GM18867 (cell line): ENCODE measurements at regions not wholly inside any gene's neighbourhood (a gene's known extent, or its start where the extent isn't known, plus 50 kb on each side); places are given as distances from the start of the nearest gene placed in this dataset.
"Not testable (repeated sequence)": the region's sequence is repeated elsewhere in the genome, so short reads cannot be mapped to it uniquely, and the experiment has no call there.

Experiments used
- ATAC-seq: cut with Tn5 transposase; IDR thresholded peaks from one replicate; pipeline ENCODE4 v1.9.1; 2021; ENCODE audit warnings: mild to moderate bottlenecking, moderate library complexity; ENCODE audit not compliant: unreplicated experiment

- ATAC-seq = no peak
Measured at GRCh38 chr9:26789959-26790358, 102.6 kb downstream of the CAAP1 start.

DNA sequence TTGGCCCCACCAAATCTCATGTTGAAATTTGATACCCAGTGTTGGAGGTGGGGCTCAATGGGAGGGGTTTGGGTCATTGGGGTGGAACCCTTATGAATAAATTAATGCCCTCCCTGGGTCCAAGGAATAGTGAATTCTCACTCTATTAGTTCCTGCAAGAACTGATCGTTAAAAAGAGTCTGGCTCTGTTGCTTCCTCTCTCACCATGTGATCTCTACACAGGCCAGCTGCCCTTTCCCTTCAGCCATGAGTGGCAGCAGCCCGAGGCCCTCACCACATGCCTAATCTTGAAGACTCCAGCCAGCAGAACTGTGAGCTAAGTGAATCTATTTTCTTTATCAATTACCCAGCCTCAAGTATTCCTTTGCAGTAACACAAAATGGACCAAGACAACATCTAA lies 106.0 kb downstream of the CAAP1 start:
- ATAC-seq = no peak

GRCh38 chr9:26782899-26783298 lies 109.7 kb downstream of the CAAP1 start:
- no peak for ATAC-seq

- ATAC-seq = no peak
Measured at GRCh38 chr9:26781906-26782305, 110.7 kb downstream of the CAAP1 start.

DNA sequence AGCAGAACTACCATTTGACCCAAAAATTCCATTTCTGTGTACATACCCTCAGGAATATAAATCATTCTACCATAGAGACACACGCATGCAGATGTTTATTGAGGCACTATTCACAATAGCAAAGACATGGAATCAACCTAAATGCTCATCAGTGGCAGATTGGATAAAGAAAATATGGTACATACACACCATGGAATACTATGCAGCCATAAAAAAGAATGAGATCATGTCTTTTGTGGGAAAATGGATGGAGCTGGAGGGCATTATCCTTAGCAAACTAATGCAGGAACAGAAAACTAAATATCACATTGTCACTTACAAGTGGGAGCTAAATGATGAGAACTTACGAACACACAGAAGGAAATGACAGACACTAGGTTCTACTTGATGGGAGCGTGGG lies 112.3 kb downstream of the CAAP1 start:
- ATAC-seq = not testable (repeated sequence)

DNA sequence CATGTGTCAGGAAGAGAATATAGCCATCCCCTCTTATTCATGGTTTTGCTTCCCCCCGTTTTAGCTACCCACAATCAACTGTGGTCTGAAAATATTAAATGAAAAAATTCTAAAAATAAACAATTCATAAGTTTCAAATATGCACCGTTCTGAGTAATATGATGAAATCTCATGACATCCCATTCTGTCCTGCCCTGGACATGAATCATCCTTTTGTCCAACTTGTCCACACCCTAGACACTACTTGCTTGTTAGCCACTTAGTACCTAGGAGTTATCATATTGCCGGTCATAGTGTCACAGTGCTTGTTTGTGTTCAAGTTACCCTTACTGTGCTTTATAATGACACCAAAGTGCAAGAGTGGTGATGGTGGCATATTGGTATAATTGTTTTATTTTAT lies 113.5 kb downstream of the CAAP1 start:
- no peak for ATAC-seq

DNA sequence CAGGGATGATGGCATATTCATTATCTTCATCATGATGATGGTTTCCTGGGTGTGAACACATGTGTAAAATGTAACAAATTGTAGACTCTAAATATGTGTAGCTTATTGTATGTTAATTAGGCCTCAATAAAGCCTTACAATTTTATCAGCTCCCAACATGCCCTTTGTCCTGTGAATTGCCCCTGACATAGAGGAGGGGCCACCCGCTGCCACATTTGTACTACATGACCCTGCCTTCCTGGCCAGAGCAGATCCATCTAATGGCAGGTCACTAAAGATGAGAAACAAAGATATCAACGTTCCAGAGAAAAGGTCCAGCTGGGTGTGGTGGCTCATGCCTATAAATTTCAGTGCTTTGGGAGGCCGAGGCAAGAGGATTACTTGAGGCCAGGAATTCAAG lies 117.2 kb downstream of the CAAP1 start:
- ATAC-seq = no peak

DNA sequence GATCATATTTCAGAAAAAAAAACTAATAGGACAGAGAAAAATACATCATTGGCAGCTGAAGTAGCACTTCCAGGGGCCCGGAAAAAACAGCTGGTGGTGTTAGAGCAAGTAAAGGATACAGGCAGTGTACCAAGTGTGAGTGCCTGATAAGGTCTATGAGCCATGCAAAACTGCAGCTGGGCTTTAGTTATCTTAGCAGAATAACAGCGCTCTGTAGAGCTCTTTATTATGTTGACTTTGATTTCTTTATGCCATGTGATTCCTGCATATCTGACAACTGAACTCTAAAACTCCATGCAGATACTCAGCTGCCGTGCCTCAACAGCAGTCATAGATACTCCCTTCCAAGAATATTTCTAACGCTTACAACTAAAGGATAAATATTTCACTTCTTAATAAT lies 119.5 kb downstream of the CAAP1 start:
- no peak for ATAC-seq

DNA sequence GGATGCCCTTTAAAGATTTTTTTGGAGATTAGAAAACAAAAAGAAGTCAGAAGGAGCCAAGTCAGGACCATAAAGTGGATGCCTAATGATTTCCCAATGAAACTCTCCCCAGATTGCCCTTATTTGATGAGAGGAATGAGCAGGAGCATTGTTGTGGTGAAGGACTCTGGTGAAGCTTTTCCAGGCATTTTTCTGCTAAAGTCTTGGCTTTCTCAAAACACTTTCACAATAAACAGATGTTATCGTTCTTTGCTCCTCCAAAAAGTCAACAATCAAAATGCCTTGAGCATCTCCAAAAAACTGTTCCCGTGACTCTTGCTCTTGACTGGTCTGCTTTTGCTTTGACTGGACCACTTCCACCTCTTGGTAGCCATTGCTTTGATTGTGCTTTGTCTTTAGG lies 121.8 kb downstream of the CAAP1 start:
- no peak for ATAC-seq

GRCh38 chr9:26768145-26768544 lies 124.5 kb downstream of the CAAP1 start:
- ATAC-seq = no peak

DNA sequence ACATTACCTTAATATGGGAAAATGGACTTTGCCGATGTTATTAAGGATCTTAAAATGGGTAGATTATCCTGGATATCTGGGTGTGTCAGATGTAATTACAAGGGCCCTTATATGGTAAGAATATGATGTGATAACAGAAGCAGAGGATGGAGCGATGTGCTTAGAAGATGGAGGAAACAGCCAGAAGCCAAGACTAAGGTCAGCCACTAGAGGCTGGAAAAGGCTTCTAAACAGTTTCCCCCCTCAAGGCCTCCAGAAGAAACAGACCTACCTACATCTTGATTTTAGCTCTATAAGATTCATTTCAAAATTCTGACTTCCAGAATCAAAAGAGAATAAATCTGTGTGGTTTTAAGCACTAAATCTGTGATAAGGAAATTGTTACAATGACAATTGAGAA lies 131.9 kb downstream of the CAAP1 start:
- ATAC-seq = no peak

DNA sequence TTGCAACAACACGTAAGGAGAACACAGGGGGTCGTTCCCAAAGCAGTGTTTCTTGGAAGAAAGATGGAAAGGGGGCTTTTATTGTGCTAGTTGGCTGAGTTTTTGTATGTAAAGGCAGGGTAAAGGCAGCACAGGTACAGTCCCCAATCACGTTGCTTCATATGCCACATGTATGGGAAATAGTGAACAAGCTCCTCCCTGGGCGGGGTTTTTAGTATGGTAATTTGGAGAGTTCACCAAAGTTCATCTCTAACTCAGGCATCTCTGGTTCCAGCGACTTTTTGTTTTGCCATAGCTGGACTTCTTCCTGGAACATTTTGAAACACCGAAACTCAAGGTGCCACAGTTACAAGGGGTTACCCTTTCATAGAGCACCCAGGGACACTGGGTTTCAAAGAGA lies 133.9 kb downstream of the CAAP1 start:
- no peak for ATAC-seq

- no peak for ATAC-seq
Measured at GRCh38 chr9:26756881-26757280, 135.7 kb downstream of the CAAP1 start.

GRCh38 chr9:26755476-26755875 lies 137.1 kb downstream of the CAAP1 start:
- no peak for ATAC-seq

DNA sequence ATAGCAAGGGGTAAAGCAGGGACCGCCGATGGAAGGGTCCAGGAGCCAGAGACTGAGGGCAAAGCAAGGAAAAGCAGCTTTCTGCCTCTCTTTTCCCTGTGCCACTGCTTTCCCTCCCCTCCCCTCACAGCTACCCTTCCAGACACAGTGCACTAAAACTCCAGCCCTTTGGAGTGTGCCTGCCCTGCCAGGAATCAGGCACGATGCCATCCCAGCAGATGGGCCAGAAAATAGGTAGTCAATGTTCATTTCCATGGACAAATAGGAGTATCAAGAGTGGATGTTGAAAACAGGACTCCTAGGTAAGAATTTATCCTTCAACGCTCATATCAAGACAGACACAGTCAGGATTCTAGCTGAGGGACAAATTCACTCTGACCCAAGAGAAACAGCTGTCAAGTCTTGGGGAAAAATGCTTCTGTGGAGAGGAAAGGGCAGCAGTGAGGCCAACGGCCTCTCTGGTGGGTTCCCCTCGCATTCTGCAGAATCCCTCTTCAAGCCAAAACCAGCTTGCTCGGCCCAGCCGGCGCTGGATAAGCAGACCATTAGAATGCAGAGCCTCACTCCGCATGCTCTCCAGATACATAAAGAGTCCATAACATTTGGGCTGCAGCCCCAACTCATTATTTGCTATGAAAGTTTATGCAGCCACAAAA lies 138.0 kb downstream of the CAAP1 start:
- ATAC-seq = no peak

DNA sequence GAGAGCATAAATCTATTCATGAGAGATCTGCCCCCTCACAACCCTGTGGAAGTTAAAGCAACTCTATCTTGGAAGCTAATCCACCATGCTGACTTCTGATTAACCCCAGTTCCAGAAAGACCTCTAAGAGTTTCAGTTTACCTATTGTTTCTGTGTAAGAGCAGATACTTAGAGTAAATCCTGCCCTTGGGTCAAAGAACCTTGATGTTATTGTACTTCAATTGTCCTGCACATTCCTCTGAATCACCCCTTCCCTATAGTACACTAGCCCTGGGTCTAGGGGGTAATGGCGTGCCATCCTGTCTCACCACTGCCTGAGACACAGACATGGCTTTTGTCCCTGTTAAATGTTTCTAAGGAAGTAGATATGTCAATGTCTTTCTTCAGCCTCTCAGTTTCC lies 138.6 kb downstream of the CAAP1 start:
- no peak for ATAC-seq

DNA sequence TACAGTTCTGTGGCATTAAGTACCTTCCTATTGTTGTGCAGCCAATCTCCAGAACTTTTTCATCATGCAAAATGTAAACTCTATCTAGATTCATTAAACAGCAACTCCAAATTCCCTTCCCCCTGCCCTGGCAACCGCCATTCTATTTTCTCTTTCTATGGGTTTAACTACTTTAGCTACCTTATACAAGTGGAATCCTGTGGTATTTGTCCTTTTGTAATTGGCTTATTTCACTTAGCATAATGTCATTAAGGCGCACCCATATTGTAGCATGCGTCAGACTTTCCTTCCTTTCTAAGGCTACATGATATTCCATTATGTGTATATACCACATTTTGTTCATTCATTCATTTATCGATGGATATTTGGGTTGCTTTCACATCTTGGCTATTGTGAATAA lies 142.4 kb downstream of the CAAP1 start:
- no peak for ATAC-seq

- no peak for ATAC-seq
Measured at GRCh38 chr9:26748449-26749058, 144.0 kb downstream of the CAAP1 start.

- no peak for ATAC-seq
Measured at GRCh38 chr9:26747611-26748010, 145.0 kb downstream of the CAAP1 start.

GRCh38 chr9:26746357-26747072 lies 146.1 kb downstream of the CAAP1 start:
- peak; percentile 93 for ATAC-seq

DNA sequence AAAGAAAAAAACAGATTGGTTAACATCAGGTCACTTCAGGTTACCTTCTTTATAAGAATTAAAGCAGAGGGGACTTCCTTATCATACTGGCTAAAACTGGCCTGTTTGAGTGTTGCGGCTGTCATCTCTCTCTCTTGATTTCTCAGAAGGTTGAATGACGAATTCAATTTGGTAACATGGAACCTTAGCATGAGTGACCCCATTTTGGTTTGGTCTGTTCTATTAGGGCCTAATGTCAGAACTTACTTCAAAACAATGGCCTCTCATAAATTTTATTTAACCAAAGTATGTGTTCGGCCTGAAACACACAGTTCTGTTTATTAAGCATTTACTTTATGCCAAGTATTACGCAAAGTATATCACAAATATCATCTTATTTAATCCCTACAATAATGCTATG lies 147.5 kb downstream of the CAAP1 start:
- ATAC-seq = no peak

- no peak for ATAC-seq
Measured at GRCh38 chr9:26744191-26744965, 148.2 kb downstream of the CAAP1 start.
